ENCODE measurements at regions not wholly inside any gene's neighbourhood (a gene's known extent, or its start where the extent isn't known, plus 50 kb on each side); places are given as distances from the start of the nearest gene placed in this dataset.

DNA sequence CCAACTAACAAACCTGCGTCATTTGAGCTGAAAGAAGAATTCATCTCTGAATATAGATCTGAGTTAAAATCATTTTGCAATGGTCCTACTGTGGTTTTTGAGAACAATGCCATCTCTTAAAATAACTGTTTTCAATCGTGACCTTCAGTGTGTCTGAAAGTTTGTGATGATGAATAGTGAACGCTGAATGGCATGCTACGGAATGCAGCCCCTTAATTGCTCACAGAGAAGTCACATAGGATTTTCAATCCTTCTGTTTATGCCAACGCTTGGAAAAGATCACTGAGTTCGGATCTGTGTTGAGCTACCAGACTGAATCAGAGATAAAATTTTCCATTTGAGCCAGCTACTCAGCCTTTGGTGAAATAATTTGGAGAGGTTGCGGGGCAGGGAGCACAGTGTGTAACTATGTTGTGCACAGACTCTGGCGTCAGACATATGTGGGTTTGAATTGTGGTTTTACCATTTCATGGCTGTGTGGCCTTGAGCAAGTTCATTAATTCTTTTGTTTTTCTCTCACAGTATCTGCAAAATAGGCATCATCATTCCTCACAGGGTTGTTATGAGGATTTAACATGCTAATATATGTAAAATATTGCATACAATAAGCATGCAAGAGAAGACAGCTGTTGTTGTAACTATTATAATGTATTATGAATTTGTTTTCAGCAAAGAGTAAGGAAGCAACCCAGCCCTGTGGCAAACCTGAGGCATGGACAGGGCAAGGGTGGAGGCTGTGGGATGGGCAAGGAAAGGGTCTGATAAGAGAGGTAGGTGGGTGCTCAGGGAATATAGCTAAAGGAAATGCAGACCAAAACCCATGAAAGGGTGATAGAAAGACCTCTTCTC, 679.9 kb downstream of the KCNA4 start:
- no peak for DNase-seq

DNA sequence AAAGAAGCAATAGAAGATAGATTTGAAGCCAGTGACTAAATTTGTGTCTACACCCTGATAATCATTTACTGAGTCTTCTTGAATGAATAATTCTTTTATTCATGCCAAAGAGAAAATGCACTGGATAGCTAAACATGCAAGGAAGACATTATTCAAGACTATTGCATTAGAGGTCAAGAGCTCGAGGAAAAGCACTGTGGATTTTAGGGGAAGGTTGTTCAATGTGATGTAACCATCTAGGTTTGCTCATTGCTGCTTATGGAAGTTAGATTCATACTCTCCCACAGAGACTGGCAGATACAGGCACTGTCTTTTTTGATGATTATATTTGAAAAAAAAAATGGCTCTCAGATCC, 682.1 kb downstream of the KCNA4 start:
- no peak for DNase-seq

DNA sequence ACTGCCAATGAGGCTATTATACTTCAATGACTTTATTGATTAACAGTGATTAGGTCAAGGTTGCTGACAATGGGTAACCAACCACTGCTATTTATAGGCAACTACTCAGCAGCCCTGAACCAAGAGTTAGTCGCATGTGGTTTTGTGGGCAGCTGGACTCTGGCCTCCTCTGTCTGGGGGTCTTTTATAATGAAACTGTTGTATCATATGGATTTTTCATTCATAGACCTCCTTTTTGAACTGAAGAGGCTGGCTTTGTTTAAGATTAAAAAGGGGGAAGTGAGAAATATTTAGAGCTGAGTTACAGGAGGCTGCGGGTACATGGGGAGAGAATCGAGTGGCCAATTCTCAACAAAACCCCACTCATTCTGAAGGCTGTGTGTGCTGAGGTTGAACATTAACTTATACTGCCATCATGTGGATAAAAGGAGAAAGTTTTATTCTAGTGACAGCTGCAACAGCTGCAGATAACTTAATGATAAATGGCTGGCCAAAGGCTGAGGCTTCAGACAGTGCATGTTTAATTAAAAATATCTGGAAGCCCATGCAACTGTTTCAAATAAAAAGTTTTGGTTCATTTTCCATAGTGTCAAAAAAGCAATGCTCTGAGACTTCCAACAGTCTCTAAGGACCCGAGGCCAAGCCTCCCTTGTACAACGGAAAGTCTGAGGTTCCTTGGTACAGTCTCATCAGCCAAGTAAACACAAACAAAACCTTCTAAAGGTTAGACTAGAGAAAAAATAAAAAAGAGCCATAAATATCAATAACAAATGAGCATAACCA, 682.6 kb downstream of the KCNA4 start:
- DNase-seq = peak; percentile 68

DNA sequence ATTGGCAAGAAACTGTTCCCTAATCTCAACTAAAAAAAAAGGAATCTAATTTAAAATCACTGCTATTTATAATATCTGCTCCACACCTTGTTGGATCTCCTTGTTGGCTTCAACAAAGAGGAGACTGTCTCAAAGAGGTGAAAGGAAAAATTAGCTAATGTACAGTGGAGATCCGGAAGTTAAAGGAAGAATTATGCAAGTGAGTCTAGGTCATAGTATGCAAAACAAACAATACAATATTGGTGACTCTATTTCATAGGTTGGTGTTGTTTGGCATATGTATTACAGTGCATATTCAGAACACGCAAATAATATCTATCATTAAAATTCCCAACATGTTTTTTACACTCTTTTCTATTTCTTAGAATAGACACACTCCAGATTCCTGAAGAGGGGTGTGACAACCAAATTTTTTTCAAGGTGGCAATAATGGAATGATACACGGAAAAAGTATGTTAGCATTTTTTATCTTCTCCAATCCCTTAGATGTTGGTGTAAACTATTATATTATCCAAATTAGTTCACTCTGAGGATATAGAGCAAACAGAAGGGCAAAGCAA, 685.3 kb downstream of the KCNA4 start:
- DNase-seq = no peak

DNA sequence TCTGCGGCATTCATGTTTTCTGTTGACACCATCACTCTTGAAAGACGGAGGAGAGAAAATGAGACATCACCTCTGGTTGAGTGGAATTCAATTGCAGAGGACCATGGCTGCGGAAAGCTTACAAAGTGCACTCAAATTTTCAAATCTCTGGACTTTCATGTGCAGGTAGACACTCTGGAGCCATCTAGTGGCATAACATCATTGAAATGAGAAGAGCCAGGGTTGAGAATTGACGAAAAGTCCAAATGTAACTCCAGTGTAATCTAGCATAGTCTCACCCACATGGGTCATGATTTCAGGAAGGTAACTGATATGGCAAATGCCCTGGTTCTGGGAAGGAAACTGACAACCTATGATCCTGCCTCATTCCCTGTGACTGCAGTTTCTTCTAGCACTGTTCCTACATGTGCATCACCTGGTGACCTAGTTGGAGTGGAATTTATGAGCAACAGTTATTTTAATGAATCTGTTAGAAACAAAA, 687.8 kb downstream of the KCNA4 start:
- DNase-seq = peak; percentile 24

DNA sequence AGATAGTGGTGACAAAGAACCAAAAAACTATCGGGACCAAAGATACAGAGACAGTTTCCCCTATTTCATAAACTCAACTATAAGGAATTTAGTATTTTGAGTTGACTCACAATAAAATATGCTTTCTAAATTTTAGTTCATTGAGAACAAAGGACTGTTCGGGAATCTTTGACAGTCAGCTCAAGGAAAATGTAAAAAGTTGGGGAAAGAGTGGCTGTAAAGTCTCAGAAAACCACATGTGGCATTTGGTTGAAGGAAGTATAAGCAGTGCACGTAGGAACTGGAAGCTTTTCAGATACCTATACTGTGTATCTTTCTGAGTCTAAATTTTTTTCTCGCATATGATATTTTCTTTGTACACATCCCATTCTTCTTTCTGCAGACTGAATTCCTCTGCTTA, 688.9 kb downstream of the KCNA4 start:
- DNase-seq = no peak

DNA sequence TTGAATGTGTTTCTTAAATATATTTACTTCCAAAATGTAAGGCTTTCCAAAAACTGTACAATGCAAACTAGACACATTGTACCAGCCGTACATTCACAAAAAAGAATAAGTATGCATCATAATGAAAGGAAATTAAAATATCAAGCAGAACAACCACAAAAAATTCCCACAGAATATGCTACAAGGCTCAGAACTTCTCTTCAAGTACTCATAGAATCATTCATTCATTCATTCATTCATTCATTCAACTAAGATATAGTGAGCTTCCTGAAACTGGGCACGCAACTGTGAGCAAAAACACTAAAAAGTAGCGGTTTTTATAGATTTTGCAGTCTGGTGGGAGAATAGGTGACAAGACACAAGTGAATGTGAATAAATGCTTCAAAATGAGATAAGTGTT, 690.1 kb downstream of the KCNA4 start:
- no peak for DNase-seq

DNA sequence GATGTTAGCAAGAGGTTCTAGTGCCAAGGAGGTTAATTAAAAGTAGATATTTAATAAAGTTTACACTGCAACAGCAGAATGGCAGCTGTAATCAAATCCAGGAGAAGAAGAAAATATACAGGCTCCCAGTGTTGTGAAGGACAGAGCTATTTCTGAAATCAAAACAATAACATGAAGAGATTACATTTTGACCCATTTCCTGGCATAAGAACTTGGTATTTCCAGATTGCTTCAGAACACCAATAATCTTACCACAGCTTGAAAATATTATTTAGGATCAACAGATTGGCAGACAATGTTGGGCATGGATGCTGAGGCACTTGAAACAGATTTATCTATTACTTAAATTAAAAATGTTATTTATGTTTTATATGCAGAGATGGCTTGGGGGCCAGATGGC, 692.5 kb downstream of the KCNA4 start:
- DNase-seq = no peak

DNA sequence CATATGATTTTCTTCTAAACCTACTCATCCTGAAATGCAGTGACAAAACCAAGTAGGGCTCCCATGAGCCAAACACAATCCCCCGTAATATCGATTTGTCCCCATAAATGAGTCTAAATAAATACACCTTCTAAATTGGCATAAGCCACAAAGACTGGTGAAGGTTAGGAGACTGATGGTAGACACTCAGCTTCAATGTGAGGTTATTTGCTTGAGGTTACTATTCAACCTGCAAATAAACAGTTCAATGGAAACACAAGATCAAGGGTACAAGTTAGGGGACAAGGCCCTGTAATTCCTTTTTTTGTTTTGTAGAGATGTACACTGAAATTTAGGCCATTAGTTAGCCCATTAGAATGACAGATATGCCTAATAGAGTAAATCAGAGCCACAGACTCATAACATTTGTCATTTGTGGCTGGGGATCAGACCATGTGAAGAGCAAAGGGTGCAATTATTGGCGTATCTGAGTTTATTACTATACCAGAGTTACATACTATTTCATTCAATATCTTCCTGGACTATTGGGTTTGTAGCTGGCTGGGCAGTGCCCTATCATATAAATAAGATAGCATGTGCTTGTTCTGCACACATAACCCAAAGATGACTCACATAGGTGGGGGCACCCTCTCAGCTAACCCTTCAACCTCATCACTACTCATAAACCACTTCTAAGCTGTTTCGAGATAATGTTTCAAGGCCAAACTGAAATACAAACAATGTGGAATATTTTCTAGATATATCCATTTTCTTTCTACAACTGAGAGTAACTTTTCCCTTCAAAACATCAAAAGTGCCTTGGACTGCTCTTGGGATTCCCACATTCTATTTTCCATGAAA, 695.3 kb downstream of the KCNA4 start:
- DNase-seq = no peak

DNA sequence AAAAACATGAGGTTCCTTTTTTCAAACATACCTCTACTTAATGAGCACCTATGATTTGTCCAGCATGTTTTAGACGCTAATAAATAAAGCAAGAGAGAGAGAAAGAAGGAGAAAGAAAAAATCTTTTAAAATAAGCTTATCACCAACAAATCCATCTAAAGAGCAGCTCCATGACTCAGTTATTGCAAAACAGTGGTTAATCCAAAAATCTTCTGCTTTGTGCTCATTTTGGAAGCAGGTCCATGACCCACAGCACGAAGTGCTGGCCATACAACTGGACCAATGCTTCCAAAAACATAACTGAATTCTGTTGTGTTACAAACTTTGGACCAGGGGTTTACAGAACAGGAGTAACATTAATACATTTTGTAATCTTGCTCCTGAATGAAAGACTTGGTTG, 696.6 kb downstream of the KCNA4 start:
- DNase-seq = no peak

DNA sequence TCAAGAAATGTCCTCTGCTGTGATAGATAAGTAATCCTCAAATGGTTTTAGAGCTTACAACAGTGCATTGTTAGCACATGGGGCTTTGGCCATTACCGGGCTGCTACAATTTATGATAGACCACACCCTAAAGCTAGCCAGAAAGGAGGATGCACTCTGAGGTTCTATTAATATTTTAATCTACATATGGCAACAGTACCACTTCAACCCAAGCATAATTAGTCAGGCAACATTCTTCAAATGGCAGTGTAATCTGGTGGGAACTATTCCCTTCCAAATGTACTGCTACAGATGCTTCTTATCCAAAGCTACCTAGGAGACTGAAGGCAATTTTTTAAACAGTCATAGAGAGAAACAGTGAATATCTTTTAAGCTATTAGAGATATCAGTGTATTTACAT, 697.6 kb downstream of the KCNA4 start:
- DNase-seq = no peak

DNA sequence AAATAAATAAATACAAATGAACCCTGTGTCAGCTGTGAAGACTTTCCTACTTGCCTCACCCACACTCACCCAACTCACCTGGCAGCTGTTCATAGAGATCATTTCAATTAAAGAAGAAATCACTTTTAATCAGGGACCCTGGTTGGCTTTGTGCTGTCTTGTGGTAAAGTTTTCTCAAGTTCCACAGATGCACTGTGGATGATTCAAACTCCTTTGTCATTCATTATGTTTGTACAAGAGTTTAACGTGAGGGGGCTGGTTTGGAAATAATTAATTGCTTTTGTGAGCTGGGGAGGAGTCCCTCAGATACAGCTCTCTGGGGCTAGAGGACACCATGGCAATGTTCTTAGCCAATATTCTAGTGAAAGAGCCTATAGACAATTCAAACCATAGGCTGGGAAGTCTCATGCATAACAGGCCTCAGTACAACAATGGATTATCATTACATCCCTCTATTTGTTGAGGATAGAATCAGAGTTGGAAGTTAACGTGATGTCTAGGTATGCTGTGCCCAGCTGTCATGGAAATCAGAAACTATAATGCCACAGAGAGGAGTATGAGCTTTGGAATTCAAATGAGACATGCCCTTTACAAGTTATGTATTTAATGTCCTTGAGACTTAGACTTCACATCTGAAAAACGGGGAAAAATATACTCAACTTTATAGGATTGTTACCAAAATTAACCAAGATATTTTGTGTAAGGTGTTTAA, 698.5 kb downstream of the KCNA4 start:
- no peak for DNase-seq

DNA sequence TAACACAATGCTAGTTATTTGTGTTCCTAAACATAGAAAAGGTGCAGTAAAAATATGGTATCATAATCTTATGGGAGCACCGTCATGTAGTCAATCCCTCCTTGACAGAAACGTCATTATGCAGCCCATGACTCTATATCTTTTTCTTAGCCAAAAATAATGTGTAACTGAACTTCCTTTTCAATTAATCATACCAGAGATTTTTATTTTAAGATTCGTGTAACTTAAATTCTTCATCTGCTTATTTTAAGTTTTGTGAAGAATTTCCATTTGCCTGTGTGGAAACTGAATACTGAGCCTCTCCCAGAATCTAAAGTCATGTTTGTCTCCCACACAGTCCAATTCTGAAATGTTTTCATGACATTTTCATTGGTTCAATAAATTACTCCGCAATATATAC, 699.1 kb downstream of the KCNA4 start:
- no peak for DNase-seq

DNA sequence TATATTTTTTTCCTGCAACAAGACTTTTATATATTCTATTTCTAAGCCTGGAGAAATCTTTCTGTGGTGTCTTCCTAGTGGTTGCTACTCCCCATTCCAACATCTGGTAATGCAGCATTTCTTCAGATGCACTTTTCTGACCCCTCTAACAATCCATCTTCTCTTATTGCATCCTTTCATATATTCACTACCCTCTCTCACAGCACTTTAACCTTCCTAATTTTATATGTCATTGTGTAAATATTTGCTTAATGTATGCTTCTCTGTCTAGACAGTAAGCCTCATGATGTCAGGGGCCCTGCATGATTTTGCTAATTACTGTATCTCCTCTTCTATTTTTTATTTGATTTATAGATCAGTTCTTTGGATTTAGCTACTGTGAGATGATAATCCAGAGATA, 701.6 kb downstream of the KCNA4 start:
- DNase-seq = no peak

DNA sequence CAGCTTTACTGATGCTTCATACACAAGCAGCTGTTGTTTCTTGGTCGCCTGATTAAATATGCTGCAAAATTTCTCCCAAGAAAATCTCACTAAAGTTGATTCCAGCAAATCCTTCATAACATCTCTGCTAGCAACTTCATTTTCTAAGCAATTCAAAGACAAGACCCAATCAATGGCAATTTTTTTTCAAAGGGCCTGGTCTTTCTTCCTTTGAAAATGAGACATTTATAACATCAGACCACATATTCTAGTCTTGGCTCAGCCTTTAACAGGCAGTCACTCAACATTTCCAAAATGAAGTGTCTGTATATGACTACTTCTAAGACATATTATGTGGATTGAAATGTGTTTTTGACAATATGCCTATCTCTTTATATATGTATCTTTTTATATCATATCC, 702.6 kb downstream of the KCNA4 start:
- DNase-seq = no peak

DNA sequence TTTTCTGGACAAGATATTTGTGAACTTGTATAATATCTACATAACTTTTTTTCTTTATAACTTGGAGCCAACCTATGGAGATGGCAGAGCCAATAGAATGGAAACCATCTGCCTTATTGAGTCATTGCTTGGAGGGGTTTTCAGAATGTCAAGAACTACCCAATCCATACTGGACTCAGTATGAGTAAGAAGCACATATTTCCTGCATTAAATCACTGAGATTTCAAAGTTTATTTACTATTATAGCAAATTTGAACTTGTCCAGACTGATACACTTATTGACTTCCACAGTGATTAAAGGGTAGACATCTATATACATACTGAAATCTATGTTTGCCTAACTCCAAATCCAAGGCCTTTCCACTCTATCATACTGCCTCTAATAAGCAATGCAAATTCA, 704.0 kb downstream of the KCNA4 start:
- DNase-seq = no peak

DNA sequence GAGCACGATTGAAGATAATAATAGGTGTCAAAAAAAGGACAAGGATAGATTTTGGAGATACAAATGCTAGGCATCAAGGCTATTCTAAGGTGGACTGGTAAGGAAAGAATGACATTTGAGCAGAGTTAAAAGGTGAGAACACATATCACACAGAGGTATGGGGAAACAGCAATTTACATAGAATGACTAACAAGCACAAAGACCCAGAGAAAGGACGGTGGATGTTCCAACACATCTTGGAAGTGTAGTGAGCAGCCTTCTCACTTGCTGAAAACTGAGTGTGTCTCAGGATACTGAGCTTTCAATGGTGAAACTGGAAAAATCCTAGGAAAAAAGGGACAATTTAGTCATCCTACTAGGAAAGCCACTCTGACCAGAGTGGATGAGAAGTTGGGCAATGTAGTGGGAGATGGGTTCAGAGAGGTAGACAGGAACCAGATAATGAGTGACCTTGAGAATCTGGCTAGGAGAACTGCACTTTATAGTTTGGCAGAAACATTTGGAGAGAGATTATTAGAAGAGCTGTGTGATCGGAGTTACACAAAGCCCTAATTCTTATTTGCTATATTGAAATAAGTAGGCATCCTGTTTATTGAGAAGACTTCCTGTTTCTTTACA, 706.0 kb downstream of the KCNA4 start:
- no peak for DNase-seq

DNA sequence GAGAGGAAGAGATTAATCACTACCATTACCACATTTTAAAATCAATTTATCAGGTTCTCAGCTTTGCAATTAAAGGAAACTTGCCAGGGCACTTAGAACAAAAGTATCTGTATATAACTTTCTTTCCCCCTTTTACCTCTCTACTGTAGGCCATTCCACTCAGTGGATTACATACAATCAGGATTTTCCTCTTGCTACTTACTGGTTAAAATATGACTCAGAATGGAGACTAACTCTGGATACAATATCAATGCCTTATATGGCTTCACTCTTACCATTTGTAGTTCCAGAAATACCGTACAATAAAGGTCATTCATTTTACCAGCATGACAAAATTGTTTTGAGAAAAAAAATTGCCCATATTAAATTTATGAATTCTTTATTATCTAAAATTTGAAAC, 706.8 kb downstream of the KCNA4 start:
- no peak for DNase-seq

DNA sequence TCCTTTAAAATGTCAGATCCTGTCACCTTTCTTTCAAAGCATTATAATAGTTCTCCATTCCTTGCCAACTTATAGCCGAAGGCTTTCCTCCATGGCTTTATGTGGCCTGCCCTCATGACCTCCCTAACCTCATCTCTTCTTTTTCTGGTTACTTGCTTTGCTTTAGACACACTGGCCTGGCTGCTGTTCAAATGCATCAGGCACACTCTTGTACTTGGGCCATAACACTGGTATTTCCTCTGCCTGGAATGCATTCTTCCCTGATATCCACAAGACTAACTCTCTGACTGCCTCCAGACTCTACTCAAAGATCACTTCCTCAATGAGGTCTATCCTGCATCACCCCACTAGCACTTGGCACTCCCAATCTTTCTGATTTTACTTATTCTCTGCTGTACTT, 710.3 kb downstream of the KCNA4 start:
- DNase-seq = no peak

DNA sequence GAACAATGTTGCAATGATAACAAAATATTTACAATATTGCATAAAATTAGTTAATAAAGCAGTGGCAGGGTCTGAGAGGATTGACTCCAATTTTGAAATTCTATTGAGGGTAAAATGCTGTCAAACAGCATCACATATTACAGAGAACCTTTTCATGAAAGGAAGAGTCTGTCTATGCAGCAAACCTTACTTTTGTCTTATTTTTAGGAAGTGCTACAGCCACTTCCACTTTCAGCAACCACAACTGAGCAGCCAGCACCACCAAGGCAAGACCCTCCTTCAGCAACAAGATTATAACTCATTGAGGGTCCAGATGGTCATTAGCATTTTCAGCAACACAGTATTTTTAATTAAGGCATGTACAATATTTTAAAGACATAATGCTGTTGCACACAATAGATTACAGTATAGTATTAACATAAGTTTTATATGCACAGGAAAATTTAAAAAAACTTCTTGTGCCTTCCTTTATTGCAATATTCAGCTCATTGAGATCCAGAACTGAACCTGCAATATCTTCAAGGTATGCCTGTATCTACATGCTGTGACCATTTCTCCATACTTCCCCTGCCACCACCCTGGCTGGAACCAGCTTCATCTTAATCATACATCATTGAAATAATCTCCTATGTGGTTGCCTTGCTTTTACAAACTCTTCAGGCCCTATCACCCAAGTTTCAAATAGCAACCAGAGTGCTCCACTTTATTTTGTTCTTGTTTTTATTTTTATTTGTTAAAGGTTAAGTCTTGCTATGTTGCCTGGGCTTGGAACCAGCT, 711.2 kb downstream of the KCNA4 start:
- no peak for DNase-seq

DNA sequence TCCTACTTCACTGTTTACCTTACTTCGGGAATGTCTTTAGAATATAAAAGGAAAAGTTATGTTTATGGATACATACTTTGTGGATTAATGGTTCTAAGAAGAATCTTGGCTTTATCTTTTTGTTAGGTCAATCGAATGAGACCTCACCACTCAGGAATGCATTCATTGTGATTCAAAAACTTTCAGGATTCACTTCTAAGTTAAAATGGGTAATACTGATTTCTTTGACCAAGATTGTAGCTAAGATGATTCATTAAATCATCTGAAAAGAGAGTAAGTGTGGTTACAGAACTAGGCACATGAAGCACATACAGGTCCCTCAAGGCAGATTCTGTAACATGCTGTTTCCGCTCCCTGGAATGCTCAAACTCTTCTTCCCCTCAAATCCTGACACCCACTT, 716.4 kb downstream of the KCNA4 start:
- no peak for DNase-seq

Measured in NCI-H1105 treated with DMSO at 0.1 percent for 48 hours (cell line).